Mammary epithelial cell (primary cell): ENCODE measurements at regions not wholly inside any gene's neighbourhood (a gene's known extent, or its start where the extent isn't known, plus 50 kb on each side); places are given as distances from the start of the nearest gene placed in this dataset.

Source experiments
- EZH2 ChIP-seq: IDR thresholded peaks from 2 replicates; pipeline ENCODE4 v1.6.1; 2012; ENCODE audit warnings: low read length, inconsistent platforms, borderline replicate concordance
- TF ChIP-seq, protein P1 (sequence below), 2 donors: IDR thresholded peaks in 1 of 2; conservative IDR thresholded peaks in 1 of 2; 2 replicates each; pipeline ENCODE4 v1.5.1; 2011 to 2012; ENCODE audit warnings: inconsistent platforms in 2 of 2, low read length in 2 of 2, mild to moderate bottlenecking in 2 of 2, control low read depth in 1 of 2, low read depth in 1 of 2; ENCODE audit not compliant: insufficient read depth in 1 of 2; ENCODE audit errors: extremely low read depth in 1 of 2

DNA sequence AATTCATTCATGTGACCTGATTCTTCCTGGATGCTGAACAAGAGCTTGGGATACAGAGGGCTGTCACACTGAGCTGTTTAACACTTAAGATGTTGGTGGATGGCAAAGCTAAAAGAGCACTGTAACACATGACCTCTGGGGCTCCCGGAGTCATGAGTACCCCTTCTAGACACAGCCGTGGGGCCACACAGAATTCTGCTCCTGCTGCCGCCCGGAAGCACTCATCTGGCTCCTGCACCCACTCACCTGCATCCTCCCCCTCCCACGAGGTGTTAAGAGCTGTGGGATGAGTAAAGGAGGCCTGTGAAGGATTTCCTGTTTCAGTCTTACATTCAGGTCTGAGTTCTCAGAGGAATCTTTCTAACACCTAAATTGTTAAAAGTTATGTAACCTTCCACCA lies 78.0 kb upstream of the SSTR1 start:
- TF ChIP-seq, protein P1, sequence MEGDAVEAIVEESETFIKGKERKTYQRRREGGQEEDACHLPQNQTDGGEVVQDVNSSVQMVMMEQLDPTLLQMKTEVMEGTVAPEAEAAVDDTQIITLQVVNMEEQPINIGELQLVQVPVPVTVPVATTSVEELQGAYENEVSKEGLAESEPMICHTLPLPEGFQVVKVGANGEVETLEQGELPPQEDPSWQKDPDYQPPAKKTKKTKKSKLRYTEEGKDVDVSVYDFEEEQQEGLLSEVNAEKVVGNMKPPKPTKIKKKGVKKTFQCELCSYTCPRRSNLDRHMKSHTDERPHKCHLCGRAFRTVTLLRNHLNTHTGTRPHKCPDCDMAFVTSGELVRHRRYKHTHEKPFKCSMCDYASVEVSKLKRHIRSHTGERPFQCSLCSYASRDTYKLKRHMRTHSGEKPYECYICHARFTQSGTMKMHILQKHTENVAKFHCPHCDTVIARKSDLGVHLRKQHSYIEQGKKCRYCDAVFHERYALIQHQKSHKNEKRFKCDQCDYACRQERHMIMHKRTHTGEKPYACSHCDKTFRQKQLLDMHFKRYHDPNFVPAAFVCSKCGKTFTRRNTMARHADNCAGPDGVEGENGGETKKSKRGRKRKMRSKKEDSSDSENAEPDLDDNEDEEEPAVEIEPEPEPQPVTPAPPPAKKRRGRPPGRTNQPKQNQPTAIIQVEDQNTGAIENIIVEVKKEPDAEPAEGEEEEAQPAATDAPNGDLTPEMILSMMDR (conservative IDR thresholded peaks at IDR 0.05 in 1 of 2, IDR thresholded peaks at IDR 0.05 in 1 of 2; ENCODE audit: extremely low read depth in 1 of 2, insufficient read depth in 1 of 2, low read depth in 1 of 2, low read length in 2 of 2) = no peak
- TF ChIP-seq EZH2 = no peak
